HepG2 (cell line): ENCODE measurements at regions not wholly inside any gene's neighbourhood (a gene's known extent, or its start where the extent isn't known, plus 50 kb on each side); places are given as distances from the start of the nearest gene placed in this dataset.

Experiments
- ARID4A ChIP-seq: sonication (generic); formaldehyde crosslinking; IDR thresholded peaks from 2 replicates; pipeline ENCODE4 v1.5.0; 2020; ENCODE audit warnings: mild to moderate bottlenecking, missing genetic modification reagents, borderline replicate concordance
- FOXK1 ChIP-seq: sonication (generic); formaldehyde crosslinking; IDR thresholded peaks from 2 replicates; pipeline ENCODE4 v1.4.0; 2020; ENCODE audit warnings: low read depth, missing genetic modification reagents, borderline replicate concordance
- GATA4 ChIP-seq: sonication (generic); IDR thresholded peaks from 2 replicates; pipeline ENCODE4 v1.6.1; 2016; ENCODE audit warnings: antibody characterized with exemption, low read depth, borderline replicate concordance
- IRF2 ChIP-seq: IDR thresholded peaks from 2 replicates; pipeline ENCODE4 v1.6.1; 2018; ENCODE audit warnings: missing genetic modification reagents, missing compliant biosample characterization
- KLF16 ChIP-seq, 2 experiments: sonication (generic) in 1 of 2; formaldehyde crosslinking in 1 of 2; IDR thresholded peaks; 2 replicates each; pipeline versions ENCODE4 v1.6.1 to v1.8.0; 2016 to 2023; ENCODE audit warnings: missing genetic modification reagents in 2 of 2, missing compliant biosample characterization in 1 of 2
- KLF6 ChIP-seq: IDR thresholded peaks from 2 replicates; pipeline ENCODE4 v1.8.0; 2016; ENCODE audit warnings: missing biosample characterization, missing genetic modification reagents
- MED13 ChIP-seq: sonication (generic); formaldehyde crosslinking; IDR thresholded peaks from 2 replicates; pipeline ENCODE4 v1.5.0; 2020; ENCODE audit warnings: missing genetic modification reagents
- MED8 ChIP-seq: sonication (generic); formaldehyde crosslinking; IDR thresholded peaks from 2 replicates; pipeline ENCODE4 v1.8.1; 2023; ENCODE audit warnings: mild to moderate bottlenecking, missing genetic modification reagents; ENCODE audit not compliant: insufficient replicate concordance
- MEF2D ChIP-seq: sonication (generic); formaldehyde crosslinking; IDR thresholded peaks from 2 replicates; pipeline ENCODE4 v1.5.1; 2020; ENCODE audit warnings: mild to moderate bottlenecking, missing genetic modification reagents
- MLX ChIP-seq: IDR thresholded peaks from 2 replicates; pipeline ENCODE4 v1.6.1; 2016
- NR2F6 ChIP-seq, 2 experiments: IDR thresholded peaks; 2 replicates each; pipeline ENCODE4 v1.6.1; 2016; ENCODE audit warnings: antibody characterized with exemption in 1 of 2, mild to moderate bottlenecking in 1 of 2
- PAXIP1 ChIP-seq: sonication (generic); formaldehyde crosslinking; conservative IDR thresholded peaks from 2 replicates; pipeline ENCODE4 v1.4.0; 2020; ENCODE audit warnings: mild to moderate bottlenecking, missing genetic modification reagents, moderate library complexity
- PCBP2 ChIP-seq: fragments of 200-400 bp; formaldehyde crosslinking; optimal IDR thresholded peaks from 2 replicates; pipeline ENCODE3; 2018; ENCODE audit warnings: low read length, low read depth; ENCODE audit not compliant: poor library complexity, severe bottlenecking
- PHF21A ChIP-seq: sonication (generic); formaldehyde crosslinking; IDR thresholded peaks from 2 replicates; pipeline ENCODE4 v1.5.0; 2020; ENCODE audit warnings: mild to moderate bottlenecking, missing genetic modification reagents
- PITX1 ChIP-seq: sonication (generic); formaldehyde crosslinking; IDR thresholded peaks from 2 replicates; pipeline ENCODE4 v1.5.1; 2020; ENCODE audit warnings: mild to moderate bottlenecking, missing genetic modification reagents
- TCF7 ChIP-seq: sonication (generic); IDR thresholded peaks from 2 replicates; pipeline ENCODE4 v1.6.1; 2016; ENCODE audit warnings: antibody characterized with exemption, low read depth
- ZEB1 ChIP-seq: IDR thresholded peaks from 2 replicates; pipeline ENCODE4 v1.6.1; 2012; ENCODE audit warnings: mild to moderate bottlenecking, low read depth, inconsistent platforms; ENCODE audit not compliant: insufficient replicate concordance
- ZFP1 ChIP-seq: IDR thresholded peaks from 2 replicates; pipeline ENCODE4 v1.6.1; 2016
- ZGPAT ChIP-seq: IDR thresholded peaks from 2 replicates; pipeline ENCODE4 v1.6.1; 2016; ENCODE audit warnings: mild to moderate bottlenecking
- ZNF383 ChIP-seq: sonication (generic); formaldehyde crosslinking; IDR thresholded peaks from 2 replicates; pipeline ENCODE4 v1.4.0; 2020; ENCODE audit warnings: missing genetic modification reagents, mild to moderate bottlenecking, borderline replicate concordance
- ZNF790 ChIP-seq: sonication (generic); formaldehyde crosslinking; IDR thresholded peaks from 2 replicates; pipeline ENCODE4 v1.8.0; 2022; ENCODE audit warnings: missing genetic modification reagents, mild to moderate bottlenecking, borderline replicate concordance

- TF ChIP-seq KLF6 (CRISPR knock-in tag) (0 out of 2 replicates have a peak, but pooled peaks have one; percentile 74), ZNF790 (CRISPR knock-in tag) (no peak), ZEB1 (peak; percentile 88), IRF2 (no peak; the same call in 1 of the 2 replicates), MEF2D (CRISPR knock-in tag) (peak; percentile 77), PITX1 (CRISPR knock-in tag) (peak; percentile 64), KLF16 (CRISPR knock-in tag; IDR thresholded peaks at IDR 0.05) (peak in 1 of 2 experiments; percentile 88; a peak in 2 of 4 replicates), ZFP1 (peak; percentile 69), ZNF383 (CRISPR knock-in tag) (no peak), PHF21A (CRISPR knock-in tag) (peak; percentile 66), FOXK1 (CRISPR knock-in tag) (peak; percentile 33; the same call in 1 of the 2 replicates), MLX (CRISPR knock-in tag) (peak; percentile 89; the same call in 1 of the 2 replicates), TCF7 (peak; percentile 91), NR2F6 (IDR thresholded peaks at IDR 0.05) (peak; percentile 58; the same call in 1 of the 2 replicates), NR2F6 (CRISPR knock-in tag; IDR thresholded peaks at IDR 0.05) (peak; percentile 67), GATA4 (peak; percentile 96), ZGPAT (CRISPR knock-in tag) (peak; percentile 87), PAXIP1 (CRISPR knock-in tag) (peak; percentile 90), PCBP2 (no peak), ARID4A (CRISPR knock-in tag) (peak; percentile 23; the same call in 1 of the 2 replicates), MED8 (peak; percentile 90), MED13 (CRISPR knock-in tag) (peak; percentile 98)
Measured at GRCh38 chr5:67770431-67771025, 445.0 kb upstream of the PIK3R1 start (continued).
